Breast epithelium (tissue), 3 donors: ENCODE measurements at regions not wholly inside any gene's neighbourhood (a gene's known extent, or its start where the extent isn't known, plus 50 kb on each side); places are given as distances from the start of the nearest gene placed in this dataset.

Experiments used
- POLR2A ChIP-seq: fragments of 450-650 bp; IDR thresholded peaks from one replicate; pipeline ENCODE4 v1.6.1; 2016; ENCODE audit warnings: antibody characterized with exemption, mild to moderate bottlenecking, moderate library complexity
- POLR2AphosphoS5 ChIP-seq, 3 donors: sonication (generic); formaldehyde crosslinking; IDR thresholded peaks; one replicate each; pipeline ENCODE4 v1.6.1; 2017; ENCODE audit warnings: antibody characterized with exemption in 3 of 3
- TF ChIP-seq, protein P1 (sequence below), 3 donors: fragments of 450-650 bp; IDR thresholded peaks; one replicate each; pipeline ENCODE4 v1.5.1; 2016 to 2017; ENCODE audit warnings: antibody characterized with exemption in 3 of 3, mild to moderate bottlenecking in 3 of 3, moderate library complexity in 3 of 3

DNA sequence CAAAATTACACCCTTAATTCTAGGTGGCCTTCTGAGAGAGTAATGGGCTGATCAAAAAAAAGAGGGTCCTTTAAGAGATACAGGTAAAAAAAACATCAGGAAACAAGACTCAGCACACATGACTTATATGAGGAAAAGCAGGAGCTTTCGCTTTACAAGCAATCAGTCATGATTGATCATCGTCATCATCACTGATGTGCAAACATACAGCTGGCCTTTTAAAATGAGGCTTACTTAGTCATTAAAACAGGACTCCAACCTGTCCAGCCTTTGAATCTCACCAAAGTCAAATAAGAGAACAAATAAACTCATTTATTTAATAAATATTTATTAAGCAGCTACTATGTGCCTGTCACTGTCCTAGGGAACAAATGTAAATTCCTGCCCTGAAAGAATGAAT, 255.3 kb downstream of the SKAP2 start:
- TF ChIP-seq POLR2A (no peak), POLR2AphosphoS5 (IDR thresholded peaks at IDR 0.05) (no peak)
- TF ChIP-seq, protein P1, sequence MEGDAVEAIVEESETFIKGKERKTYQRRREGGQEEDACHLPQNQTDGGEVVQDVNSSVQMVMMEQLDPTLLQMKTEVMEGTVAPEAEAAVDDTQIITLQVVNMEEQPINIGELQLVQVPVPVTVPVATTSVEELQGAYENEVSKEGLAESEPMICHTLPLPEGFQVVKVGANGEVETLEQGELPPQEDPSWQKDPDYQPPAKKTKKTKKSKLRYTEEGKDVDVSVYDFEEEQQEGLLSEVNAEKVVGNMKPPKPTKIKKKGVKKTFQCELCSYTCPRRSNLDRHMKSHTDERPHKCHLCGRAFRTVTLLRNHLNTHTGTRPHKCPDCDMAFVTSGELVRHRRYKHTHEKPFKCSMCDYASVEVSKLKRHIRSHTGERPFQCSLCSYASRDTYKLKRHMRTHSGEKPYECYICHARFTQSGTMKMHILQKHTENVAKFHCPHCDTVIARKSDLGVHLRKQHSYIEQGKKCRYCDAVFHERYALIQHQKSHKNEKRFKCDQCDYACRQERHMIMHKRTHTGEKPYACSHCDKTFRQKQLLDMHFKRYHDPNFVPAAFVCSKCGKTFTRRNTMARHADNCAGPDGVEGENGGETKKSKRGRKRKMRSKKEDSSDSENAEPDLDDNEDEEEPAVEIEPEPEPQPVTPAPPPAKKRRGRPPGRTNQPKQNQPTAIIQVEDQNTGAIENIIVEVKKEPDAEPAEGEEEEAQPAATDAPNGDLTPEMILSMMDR (IDR thresholded peaks at IDR 0.05): no peak
